ENCODE measurements at regions not wholly inside any gene's neighbourhood (a gene's known extent, or its start where the extent isn't known, plus 50 kb on each side); places are given as distances from the start of the nearest gene placed in this dataset.

DNA sequence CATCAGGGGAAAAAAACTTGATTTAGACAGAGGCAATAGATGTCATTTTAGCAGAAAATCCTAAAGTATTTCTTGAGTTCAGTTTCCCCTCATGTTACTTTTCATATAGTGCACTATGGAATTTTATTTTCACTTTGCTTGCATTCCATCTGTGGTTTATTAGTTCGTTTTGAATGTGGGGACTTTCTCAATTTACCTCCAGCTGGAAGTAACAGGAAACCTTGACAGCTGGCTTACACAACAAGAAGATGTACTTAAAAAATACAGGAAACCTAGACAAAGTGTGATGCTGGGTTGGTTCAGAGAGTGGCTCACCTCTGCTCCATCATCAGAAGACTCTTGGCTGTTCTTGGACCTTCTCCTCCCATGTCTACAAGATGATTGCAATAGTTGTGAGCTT lies 567.0 kb downstream of the CETN3 start:
- no peak overlapping the region for H3K27ac ChIP-seq (ENCODE audit: low read depth, low read length)
- no peaks in the 10 kb centered on the region for H3K9me3 ChIP-seq (ENCODE audit: control insufficient read depth, insufficient read depth, low read length)
- TF ChIP-seq, protein P1, sequence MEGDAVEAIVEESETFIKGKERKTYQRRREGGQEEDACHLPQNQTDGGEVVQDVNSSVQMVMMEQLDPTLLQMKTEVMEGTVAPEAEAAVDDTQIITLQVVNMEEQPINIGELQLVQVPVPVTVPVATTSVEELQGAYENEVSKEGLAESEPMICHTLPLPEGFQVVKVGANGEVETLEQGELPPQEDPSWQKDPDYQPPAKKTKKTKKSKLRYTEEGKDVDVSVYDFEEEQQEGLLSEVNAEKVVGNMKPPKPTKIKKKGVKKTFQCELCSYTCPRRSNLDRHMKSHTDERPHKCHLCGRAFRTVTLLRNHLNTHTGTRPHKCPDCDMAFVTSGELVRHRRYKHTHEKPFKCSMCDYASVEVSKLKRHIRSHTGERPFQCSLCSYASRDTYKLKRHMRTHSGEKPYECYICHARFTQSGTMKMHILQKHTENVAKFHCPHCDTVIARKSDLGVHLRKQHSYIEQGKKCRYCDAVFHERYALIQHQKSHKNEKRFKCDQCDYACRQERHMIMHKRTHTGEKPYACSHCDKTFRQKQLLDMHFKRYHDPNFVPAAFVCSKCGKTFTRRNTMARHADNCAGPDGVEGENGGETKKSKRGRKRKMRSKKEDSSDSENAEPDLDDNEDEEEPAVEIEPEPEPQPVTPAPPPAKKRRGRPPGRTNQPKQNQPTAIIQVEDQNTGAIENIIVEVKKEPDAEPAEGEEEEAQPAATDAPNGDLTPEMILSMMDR (IDR thresholded peaks at IDR 0.05; ENCODE audit: low read depth, low read length), result no peak
- no peak for DNase-seq (ENCODE audit: low read depth, low spot score)
- no peaks in the 10 kb centered on the region for H3K27me3 ChIP-seq (ENCODE audit: control insufficient read depth, insufficient read depth, low read length)
- POLR2A ChIA-PET, result no interaction called here
- no peak overlapping the region for H3K4me3 ChIP-seq (ENCODE audit: low read depth, low read length)
- CTCF ChIA-PET, result no interaction called here

GRCh38 chr5:89840906-89841305 lies 568.6 kb downstream of the CETN3 start:
- no peak for DNase-seq (ENCODE audit: low read depth, low spot score)
- H3K9me3 ChIP-seq (ENCODE audit: control insufficient read depth, insufficient read depth, low read length), result no peaks in the 10 kb centered on the region
- no peaks in the 10 kb centered on the region for H3K27me3 ChIP-seq (ENCODE audit: control insufficient read depth, insufficient read depth, low read length)
- TF ChIP-seq, protein P1 (IDR thresholded peaks at IDR 0.05; ENCODE audit: low read depth, low read length), result no peak
- ChIA-PET POLR2A (no interaction called here), CTCF (interaction anchor here (0.5 kb wide), 1 partner anchor 786 kb away, joined by 9 read pairs; no protein-coding TSS in a partner anchor)
- no peak overlapping the region for H3K4me3 ChIP-seq (ENCODE audit: low read depth, low read length)
- H3K27ac ChIP-seq (ENCODE audit: low read depth, low read length), result no peak overlapping the region

- POLR2A ChIA-PET, result no interaction called here
- DNase-seq (ENCODE audit: low read depth, low spot score), result no peak
- H3K9me3 ChIP-seq (ENCODE audit: control insufficient read depth, insufficient read depth, low read length), result no peaks in the 10 kb centered on the region
- TF ChIP-seq, protein P1 (IDR thresholded peaks at IDR 0.05; ENCODE audit: low read depth, low read length), result no peak
- H3K4me3 ChIP-seq (ENCODE audit: low read depth, low read length), result no peak overlapping the region
- CTCF ChIA-PET, result no interaction called here
- H3K27ac ChIP-seq (ENCODE audit: low read depth, low read length), result no peak overlapping the region
- H3K27me3 ChIP-seq (ENCODE audit: control insufficient read depth, insufficient read depth, low read length), result no peaks in the 10 kb centered on the region
Measured at GRCh38 chr5:89830691-89831090, 578.9 kb downstream of the CETN3 start.

GRCh38 chr5:89827960-89828359 lies 581.6 kb downstream of the CETN3 start:
- Histone ChIP-seq H3K27me3 (ENCODE audit: control insufficient read depth, insufficient read depth, low read length) (no peaks in the 10 kb centered on the region), H3K9me3 (ENCODE audit: control insufficient read depth, insufficient read depth, low read length) (no peaks in the 10 kb centered on the region), H3K4me3 (ENCODE audit: low read depth, low read length) (no peak overlapping the region), H3K27ac (ENCODE audit: low read depth, low read length) (no peak overlapping the region)
- TF ChIP-seq, protein P1 (IDR thresholded peaks at IDR 0.05; ENCODE audit: low read depth, low read length), result no peak
- ChIA-PET CTCF (no interaction called here), POLR2A (no interaction called here)
- DNase-seq (ENCODE audit: low read depth, low spot score), result no peak

DNA sequence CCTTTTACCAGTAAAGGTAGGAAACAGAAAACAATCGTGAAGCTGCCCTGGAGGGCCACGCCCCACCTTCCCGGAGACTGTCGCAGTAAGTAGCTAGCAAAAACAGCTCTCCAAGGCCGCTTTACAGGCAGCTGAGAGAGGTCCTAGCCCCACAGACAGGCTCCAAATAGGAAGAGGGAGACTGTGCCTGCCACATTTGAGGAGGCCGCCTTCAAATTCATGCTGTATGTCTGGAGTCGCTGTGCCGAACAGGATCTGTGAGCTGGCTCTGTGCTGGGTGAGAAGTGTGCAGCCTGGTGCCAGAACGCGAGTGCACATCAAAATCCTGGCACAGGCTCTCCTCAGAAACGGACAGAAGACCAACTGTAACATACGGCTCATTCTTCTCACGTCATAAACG lies 582.2 kb downstream of the CETN3 start:
- CTCF ChIA-PET, result no interaction called here
- H3K4me3 ChIP-seq (ENCODE audit: low read depth, low read length), result no peak overlapping the region
- no peaks in the 10 kb centered on the region for H3K27me3 ChIP-seq (ENCODE audit: control insufficient read depth, insufficient read depth, low read length)
- no peak overlapping the region for H3K27ac ChIP-seq (ENCODE audit: low read depth, low read length)
- POLR2A ChIA-PET, result no interaction called here
- TF ChIP-seq, protein P1 (IDR thresholded peaks at IDR 0.05; ENCODE audit: low read depth, low read length), result no peak
- no peak for DNase-seq (ENCODE audit: low read depth, low spot score)
- H3K9me3 ChIP-seq (ENCODE audit: control insufficient read depth, insufficient read depth, low read length), result no peaks in the 10 kb centered on the region

All from AG04450 (cell line).